ENCODE measurements at regions not wholly inside any gene's neighbourhood (a gene's known extent, or its start where the extent isn't known, plus 50 kb on each side); places are given as distances from the start of the nearest gene placed in this dataset.

GRCh38 chr10:78969719-78970118 is 99.0 kb upstream of the ZMIZ1 start:
- DNase-seq: no peak
- intact Hi-C loops (cut with DNase I; ENCODE audit: low total_unique reads): loop anchor here (5.0 kb wide), 1 partner anchor 228 kb away; no protein-coding TSS in a partner anchor
- no peak for TF ChIP-seq CTCF (IDR thresholded peaks at IDR 0.05 in 4 of 5, conservative IDR thresholded peaks at IDR 0.05 in 1 of 5)
- no peak for TF ChIP-seq POLR2A (IDR thresholded peaks at IDR 0.05)
- H3K4me1 ChIP-seq: peaks cover 35 to 42% of the 10 kb centered on the region in 2 donors
- H3K4me3 ChIP-seq: no peak overlapping the region
- H3K9me3 ChIP-seq: no peaks in the 10 kb centered on the region
- H3K27me3 ChIP-seq: no peaks in the 10 kb centered on the region
- in situ Hi-C loops (cut with MboI; ENCODE audit: low sequenced_read_pairs in 4 of 4): loop anchor here in 1 of 4 donors (25.0 kb wide), 1 partner anchor 218 kb away; no protein-coding TSS in a partner anchor
- no peak for ATAC-seq
- H3K36me3 ChIP-seq: no peaks in the 10 kb centered on the region
- no peak overlapping the region for H3K27ac ChIP-seq

DNA sequence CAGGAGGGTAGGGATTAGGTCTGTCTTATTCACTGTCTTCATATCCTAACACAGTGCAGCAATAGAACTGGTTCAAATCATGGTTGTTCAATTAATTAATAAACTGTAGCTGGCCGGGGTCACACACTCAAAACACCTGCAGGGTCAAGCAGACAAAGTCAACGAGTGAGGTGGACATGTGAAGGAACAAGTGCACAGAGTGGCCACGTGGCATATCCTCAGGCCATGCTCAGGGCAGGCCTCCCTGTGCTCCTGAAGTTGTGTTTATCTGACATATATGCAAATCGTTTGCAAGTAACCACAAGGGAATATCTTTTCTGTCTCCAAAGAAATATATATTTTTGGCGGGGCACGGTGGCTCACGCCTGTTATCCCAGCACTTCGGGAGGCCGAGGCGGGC is 98.5 kb upstream of the ZMIZ1 start:
- ATAC-seq (no peak), DNase-seq (no peak)
- in situ Hi-C loops (cut with MboI; ENCODE audit: low sequenced_read_pairs in 4 of 4) (loop anchor here in 1 of 4 donors (25.0 kb wide), 1 partner anchor 217 kb away; no protein-coding TSS in a partner anchor), intact Hi-C loops (cut with DNase I; ENCODE audit: low total_unique reads) (loop anchor here (5.0 kb wide), 1 partner anchor 227 kb away; no protein-coding TSS in a partner anchor)
- H3K4me3 ChIP-seq: no peak overlapping the region
- H3K4me1 ChIP-seq: peaks cover 34 to 44% of the 10 kb centered on the region in 2 donors
- TF ChIP-seq POLR2A (IDR thresholded peaks at IDR 0.05) (no peak), CTCF (IDR thresholded peaks at IDR 0.05 in 4 of 5, conservative IDR thresholded peaks at IDR 0.05 in 1 of 5) (no peak)
- no peaks in the 10 kb centered on the region for H3K9me3 ChIP-seq
- no peaks in the 10 kb centered on the region for H3K27me3 ChIP-seq
- no peak overlapping the region for H3K27ac ChIP-seq
- H3K36me3 ChIP-seq: no peaks in the 10 kb centered on the region

DNA sequence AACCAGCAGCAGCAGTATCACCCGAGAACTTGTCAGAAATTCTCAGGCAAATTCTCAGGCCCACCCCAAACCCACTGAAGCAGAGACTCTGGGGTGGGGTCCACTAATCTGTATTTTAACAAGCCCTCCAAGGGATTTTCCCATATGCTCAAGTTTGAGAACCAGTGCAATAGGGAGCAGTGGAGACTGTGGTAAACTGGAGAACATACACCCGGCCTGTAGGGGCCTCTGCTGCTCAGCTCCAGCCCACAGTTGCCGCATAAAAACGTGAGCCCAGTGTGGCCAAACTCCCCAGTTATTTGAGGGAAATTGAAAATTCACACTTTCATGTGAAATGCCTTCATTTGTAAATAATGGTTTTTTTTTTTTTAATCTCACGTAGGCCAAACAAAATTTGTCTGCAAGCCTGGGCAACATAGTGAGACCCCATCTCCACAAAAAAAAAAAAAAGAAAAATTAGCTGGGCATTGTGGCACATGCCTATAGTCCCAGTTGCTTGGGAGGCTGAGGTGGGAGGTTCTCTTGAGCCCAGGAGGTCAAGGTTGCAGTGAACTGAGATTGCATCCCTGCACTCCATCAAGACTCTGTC is 97.6 kb upstream of the ZMIZ1 start:
- DNase-seq (no peak), ATAC-seq (no peak)
- in situ Hi-C loops (cut with MboI; ENCODE audit: low sequenced_read_pairs in 4 of 4) (loop anchor here in 1 of 4 donors (25.0 kb wide), 1 partner anchor 216 kb away; no protein-coding TSS in a partner anchor), intact Hi-C loops (cut with DNase I; ENCODE audit: low total_unique reads) (loop anchor here (5.0 kb wide), 1 partner anchor 226 kb away; no protein-coding TSS in a partner anchor)
- peak overlapping the region; percentile 97 to 100 (median 98) for H3K27ac ChIP-seq
- H3K4me3 ChIP-seq: no peak overlapping the region
- H3K9me3 ChIP-seq: no peaks in the 10 kb centered on the region
- H3K4me1 ChIP-seq: peaks cover 28 to 35% of the 10 kb centered on the region in 2 donors
- TF ChIP-seq CTCF (IDR thresholded peaks at IDR 0.05 in 4 of 5, conservative IDR thresholded peaks at IDR 0.05 in 1 of 5) (no peak), POLR2A (IDR thresholded peaks at IDR 0.05) (no peak)
- H3K27me3 ChIP-seq: no peaks in the 10 kb centered on the region
- H3K36me3 ChIP-seq: no peaks in the 10 kb centered on the region

- peak; percentile 59 to 63 for ATAC-seq
Measured at GRCh38 chr10:78972160-78972946, 96.4 kb upstream of the ZMIZ1 start.

More at GRCh38 chr10:78972160-78972946, 96.4 kb upstream of the ZMIZ1 start:
- intact Hi-C loops (cut with DNase I; ENCODE audit: low total_unique reads): loop anchor here (2.0 to 5.0 kb wide), 3 partner anchors 50 to 225 kb away; no protein-coding TSS in a partner anchor
- in situ Hi-C loops (cut with MboI; ENCODE audit: low sequenced_read_pairs in 4 of 4): loop anchor here in 1 of 4 donors (25.0 kb wide), 1 partner anchor 215 kb away; no protein-coding TSS in a partner anchor
- Histone ChIP-seq H3K4me3 (peak overlapping the region in 3 of 4 donors; percentile 57 to 72 (median 58)), H3K27me3 (no peaks in the 10 kb centered on the region), H3K9me3 (no peaks in the 10 kb centered on the region), H3K36me3 (no peaks in the 10 kb centered on the region), H3K27ac (peak overlapping the region; percentile 97 to 100 (median 98)), H3K4me1 (peaks cover 28 to 30% of the 10 kb centered on the region in 2 donors)
- DNase-seq: peak; percentile 78 to 91
- TF ChIP-seq CTCF (IDR thresholded peaks at IDR 0.05 in 4 of 5, conservative IDR thresholded peaks at IDR 0.05 in 1 of 5): no peak
- no peak for TF ChIP-seq POLR2A (IDR thresholded peaks at IDR 0.05)

Data from gastrocnemius medialis (tissue), 4 donors.